NCI-H1092 (cell line): ENCODE measurements at regions not wholly inside any gene's neighbourhood (a gene's known extent, or its start where the extent isn't known, plus 50 kb on each side); places are given as distances from the start of the nearest gene placed in this dataset.

Experiments
- DNase-seq: peaks from one replicate; lab custom pipeline; 2025; lab: John Stamatoyannopoulos, UW

DNA sequence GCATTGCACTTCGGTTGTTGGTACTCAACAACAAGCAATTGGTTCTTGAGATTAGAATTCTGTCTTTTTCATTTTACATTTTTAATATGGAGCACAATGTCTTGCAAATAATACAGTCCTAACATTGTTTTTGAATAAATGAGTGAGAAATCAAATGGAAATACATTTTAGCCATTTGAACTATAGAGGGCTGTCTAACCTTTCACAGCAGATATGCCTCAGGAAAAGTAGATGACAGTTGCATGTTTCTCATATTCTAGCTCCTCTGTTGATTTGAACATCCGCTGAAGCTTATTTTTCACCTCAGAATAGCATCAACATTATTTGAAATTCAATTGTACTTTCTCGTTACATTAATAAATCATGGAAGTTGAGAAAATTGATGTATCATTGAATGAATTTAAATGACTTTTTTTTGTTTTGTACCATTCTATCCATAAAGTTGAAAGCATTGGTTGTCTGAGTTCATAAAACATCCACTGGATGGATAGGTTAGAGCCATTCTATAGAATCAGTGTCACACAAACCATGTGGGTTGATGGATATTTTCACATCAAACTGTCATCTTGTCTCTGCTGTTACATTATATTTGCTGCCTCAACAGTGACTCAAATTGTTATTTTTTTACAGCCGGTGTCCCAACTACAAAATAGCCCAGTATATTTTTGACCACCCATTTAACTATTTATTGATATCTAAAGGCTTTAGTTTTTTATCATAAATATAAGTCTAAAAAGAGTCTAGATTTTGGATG, 928.3 kb downstream of the NSUN3 start:
- no peak for DNase-seq

DNA sequence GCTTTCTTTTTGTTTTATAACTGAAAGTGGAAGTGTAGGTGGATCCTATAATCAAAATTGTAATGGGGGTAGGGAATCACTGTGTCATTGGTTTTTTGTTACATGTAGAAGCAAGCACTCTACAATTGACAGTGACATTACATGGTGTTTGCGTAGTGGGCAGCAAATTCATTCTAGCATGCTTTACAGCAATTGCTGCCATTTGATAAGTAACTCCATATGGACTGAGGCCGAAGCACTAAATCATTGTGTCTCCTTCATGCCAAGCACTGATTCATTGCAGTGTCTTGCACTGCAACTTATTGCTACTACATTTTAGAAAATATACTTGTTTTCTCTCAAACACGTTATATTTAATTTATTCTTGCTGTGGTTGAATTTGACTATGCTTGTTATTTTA, 933.9 kb downstream of the NSUN3 start:
- DNase-seq: no peak

DNA sequence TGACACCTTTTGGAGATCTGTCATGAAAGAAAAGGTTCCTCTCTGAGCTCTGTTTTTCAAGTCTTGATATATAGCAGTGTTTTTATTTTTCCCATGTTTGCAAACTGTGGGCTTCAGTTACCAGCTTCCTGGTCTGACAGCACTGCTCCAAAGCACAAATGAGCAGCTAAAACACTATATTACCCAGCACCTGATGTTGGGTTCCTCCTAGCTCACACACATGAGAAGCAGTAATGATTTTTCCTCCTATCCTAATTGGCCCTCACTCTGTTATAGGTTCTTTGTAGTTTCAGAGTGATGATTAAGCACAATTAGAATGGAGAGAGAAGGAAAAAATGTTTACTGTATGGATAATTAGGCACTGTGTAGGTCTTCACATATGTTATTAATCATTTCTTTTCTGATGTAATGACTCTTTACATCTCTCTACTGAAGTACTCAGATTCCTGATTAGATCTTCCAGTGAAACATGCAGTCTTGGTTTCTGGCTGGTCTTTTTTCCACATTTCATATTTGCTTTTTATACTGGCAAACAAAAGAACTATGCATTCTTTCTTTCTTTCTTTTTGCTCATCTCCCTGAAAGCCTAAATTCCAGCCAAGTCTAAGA, 939.7 kb downstream of the NSUN3 start:
- no peak for DNase-seq

DNA sequence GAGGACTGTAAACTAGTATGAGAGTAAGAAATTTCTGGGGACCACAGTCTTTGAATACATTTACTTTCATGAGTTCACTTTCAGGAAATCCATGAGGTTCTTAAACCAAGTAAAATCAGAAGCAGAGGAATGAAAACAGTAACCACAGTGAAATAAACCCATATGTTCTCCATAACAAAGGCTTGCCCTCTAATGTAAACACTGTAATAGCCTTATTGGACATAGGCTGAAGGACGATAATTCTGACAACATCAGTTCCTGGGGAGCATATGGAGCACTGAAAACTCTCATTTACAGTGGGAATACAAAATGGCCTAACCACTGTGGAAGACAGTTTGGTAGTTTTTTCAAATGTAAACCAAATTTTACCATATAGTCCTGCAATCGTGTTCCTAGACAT, 965.8 kb downstream of the NSUN3 start:
- no peak for DNase-seq

DNA sequence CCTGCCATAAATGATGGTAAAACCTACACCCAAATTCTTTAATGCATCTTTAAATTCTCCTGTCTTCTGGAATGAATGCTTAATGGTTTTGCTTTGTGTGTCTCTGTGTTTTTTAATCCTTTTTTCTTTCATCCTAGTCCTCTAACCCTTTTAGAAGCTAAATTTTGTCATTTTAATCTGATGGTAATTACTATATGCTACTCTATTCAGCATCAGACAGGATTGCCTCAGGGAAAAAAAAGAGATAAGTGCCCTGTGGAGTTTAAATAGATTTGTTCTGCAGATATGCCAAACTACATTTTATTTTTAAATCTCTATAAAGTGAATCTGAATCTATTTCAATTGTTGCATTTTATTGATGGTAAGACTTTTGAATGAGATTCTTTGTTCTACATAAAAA, 966.8 kb downstream of the NSUN3 start:
- no peak for DNase-seq

DNA sequence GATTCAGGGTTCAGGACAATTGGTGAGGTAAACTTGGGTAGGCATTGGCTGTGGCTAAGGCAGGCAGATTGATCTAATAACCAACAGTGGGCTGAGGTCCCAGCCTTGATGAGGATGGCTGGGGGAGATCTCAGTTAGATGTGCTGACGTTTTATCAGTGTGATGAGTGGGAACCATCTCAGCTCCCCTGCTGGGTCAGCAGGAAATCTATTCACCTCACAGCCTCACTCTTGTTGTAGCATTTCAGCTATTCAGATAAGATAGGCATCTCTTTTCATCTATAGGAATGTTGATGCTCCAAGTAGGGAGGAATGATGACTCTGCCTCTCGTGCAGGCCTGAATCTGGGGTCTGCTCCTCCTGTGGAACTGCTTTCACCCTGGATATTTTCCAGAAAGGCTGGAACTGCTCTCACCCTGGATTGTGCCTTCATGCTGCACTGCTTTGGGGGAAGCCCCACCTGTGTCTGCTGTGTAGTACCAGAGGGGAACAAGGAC, 973.7 kb downstream of the NSUN3 start:
- no peak for DNase-seq

DNA sequence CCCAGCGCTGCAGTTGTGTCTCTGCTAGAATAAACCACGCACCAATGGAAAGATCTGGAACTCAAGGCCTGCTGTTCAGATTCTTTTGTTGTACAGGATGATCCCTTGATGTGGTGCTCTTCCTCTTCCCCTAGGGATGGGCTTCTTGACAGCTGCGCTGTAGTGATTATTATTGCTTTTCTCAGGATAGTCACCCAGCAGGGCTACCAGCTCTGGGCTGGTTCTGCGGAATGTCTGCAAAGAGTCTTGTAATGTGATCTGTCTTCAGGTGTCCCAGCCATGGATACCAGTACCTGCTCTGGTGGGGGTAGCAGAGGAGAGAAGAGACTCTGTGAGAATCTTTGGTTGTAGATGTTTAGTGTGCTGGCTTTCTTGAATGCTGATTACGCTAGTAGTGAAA, 974.2 kb downstream of the NSUN3 start:
- no peak for DNase-seq

DNA sequence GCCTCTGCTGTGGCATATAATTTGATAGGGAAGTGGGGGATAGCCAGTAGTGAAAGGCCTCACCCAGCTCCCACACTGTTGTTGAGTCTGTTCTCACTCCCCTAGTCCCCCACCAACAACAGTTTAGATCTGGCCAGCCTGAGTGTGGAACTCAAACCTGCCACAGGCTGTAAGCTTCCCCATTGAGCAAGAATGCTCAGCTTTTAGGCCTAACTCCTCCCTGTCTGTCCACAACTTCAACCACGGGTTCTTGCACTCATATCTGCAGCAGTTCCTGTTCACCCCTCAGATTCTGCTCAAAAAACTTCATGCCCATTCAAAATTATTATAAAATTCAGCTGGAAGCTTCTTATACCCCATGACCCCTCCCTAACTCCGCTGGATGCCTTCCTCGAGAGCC, 975.1 kb downstream of the NSUN3 start:
- no peak for DNase-seq

DNA sequence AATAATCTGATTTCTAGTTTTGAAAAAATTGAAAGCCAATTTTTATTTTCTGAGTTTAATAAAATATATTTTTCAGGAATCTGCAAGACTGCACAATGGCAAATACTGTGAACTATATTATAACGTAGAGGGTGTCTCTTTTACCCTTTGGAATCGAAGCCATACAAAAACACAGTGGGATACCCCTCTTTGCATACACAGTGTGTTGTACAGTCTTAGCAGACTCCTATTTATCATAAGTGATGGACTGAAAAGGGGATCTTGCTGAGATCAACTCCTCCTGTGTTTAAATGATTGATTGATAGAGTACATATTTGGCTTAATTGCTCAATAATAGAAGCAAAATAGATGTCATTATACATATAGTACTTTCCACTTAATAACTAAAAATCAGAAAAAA, 981.2 kb downstream of the NSUN3 start:
- no peak for DNase-seq

DNA sequence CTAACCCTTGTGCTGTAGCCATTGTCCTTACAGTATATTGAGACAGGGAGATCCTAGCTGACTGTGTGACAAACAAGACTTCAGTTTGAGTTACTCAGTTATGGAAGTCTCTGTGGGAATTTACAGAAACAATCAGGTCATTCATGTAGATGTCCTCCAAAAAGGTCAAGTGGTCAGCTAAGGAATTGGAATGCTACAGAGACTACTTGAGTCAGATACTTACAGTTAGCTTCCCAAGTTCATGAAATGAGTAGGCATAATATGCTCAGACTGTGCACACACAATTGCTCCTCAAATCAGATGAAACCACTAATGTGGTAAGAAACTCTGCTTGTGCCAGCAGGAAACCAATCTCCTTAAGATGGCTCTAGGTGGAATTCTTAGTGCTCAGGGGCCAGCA, 985.7 kb downstream of the NSUN3 start:
- DNase-seq: no peak

DNA sequence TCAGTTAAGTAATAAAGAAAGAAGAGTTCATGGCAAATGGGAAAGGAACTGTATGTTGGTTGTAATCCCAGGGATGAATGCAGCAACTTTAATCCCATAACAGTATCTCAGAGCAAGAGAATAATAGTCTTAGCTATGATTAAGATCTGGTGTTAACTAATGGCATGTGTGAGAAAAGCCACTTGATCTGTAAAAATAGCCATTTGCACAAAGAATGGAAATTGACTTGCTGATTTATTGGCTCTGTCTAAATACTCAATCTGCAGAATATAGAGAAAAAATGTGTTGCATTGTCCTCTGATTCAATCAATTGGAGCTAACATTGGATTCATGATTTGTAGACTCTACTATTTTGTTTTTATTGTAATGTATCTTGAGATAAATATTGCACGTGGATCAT, 987.0 kb downstream of the NSUN3 start:
- no peak for DNase-seq

DNA sequence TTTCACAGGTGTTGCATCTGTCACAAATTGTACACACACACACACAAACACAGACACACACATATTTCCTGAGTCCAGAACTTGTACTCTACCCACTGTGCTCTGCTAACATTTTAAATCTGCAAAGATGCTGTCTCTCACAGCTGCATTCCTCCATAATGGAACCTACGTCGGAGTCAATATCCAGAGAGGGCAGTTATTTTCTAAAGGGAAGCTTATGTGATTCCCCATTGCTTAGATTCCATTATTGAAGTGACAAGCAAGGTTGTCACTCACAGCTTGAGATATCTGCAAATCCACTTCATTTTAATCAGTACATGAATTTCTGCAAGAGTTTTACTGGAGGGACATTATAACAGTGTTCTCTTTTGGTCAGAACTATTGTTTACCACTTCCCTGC, 992.4 kb downstream of the NSUN3 start:
- DNase-seq: no peak

DNA sequence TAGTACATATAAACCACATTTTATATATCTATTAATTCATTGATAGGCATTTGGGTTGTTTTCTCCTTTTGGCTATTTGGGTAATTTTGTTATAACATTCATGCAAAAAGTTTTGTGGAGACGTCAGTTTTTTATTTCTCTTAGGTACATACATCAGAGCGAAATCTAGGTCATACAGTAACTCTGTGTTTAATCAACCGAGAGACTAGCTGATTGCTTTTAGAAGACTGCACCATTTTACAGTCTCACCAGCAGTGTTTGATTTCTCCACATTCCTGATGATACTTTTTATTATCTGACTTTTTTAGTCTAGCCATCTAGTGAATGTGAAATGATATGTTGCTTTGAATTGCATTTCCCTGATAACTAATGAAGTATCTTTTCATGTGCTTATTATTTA, 1019.3 kb downstream of the NSUN3 start:
- DNase-seq: no peak

DNA sequence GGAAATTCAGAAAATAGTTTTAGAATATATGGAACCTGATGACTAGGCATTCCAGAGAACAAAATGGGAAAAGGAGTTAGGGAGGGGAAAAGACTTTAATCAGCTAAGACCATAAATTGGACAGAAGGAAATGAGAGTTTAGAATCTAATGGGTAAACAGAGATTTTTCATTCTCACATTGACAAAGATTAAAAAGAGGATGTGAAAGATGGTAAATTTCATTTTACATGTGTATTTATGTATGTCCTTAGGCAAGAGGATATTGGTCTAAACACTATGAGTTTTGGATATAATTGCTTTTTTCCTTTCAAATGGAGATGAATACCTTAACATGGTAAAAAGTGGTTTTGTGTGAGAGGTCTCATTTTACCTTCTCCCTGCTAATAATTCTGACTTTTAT, 1021.9 kb downstream of the NSUN3 start:
- DNase-seq: no peak

DNA sequence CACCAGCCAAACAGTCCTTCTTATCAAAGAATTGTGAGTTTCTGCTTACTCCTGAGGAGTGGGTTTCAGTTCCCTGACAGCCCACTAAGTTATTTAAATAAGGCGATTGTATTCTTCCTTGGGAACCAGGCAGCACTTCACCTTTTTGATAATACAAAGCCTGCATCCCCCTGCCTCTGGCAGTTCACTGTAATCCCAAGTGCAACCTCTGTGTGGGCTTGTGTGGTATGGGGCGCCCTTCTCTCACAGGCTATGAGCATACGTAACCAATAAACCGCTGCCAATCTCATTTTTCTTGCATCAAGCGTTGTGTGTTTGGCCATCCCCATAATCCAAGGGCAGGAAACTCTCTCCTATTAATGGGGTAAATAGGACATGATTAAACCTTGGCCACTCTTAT, 1025.6 kb downstream of the NSUN3 start:
- no peak for DNase-seq

DNA sequence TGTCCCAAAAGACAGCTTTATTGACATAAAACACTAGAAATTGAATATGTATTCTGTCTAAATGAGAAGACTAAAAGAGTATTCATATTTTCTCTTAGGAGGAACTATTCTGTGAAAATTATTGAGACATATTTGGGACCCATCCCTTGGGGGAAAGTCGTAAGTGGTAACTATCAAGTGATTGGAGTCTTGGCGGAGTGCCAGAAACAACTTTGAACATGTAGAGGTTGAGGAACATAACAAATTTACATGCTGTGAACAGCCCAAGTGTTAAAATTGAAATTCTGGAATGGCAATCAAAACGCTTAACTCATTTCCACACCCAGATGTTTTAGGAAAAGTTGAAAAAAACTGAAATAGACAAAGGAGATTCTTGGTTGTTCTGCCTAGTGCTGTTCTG, 1034.6 kb downstream of the NSUN3 start:
- DNase-seq: no peak

DNA sequence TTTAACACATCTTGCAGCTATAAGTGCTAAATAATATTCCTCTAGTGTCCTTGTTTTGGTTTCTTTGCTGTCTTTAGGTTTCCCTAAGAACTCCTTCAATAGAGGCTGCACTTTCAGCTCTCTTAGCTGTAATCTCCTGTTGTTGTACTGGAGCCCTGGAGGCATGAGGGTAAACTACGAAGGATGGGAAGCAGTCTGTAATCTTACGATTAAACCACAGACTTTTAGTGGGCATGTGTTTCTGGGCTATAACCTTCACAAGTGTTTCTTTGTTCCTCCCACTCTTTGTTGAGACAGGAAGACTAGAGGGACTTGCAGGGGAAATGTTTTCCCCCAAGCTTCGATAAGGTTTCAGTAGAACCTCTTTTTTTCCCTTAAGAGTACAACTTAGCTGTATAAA, 1058.1 kb downstream of the NSUN3 start:
- DNase-seq: no peak

DNA sequence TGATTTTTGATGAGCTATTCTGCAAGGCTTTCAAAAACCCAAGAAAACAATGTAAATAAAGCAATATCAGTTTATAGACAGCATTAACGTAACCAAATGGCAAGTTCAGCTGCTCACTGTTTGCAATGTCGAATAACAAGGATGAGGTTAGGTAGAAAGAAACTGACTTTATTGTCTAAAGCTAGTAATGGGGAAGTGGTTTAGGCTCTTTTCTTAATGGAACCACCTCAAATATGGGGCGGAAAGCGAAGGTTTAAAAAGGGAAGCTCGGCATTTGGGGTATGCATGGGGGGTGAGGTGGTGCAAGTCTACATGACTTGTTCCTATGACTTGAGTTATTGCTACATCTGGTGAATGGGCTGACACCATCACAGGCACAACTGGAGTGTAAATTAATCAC, 1060.2 kb downstream of the NSUN3 start:
- DNase-seq: no peak

DNA sequence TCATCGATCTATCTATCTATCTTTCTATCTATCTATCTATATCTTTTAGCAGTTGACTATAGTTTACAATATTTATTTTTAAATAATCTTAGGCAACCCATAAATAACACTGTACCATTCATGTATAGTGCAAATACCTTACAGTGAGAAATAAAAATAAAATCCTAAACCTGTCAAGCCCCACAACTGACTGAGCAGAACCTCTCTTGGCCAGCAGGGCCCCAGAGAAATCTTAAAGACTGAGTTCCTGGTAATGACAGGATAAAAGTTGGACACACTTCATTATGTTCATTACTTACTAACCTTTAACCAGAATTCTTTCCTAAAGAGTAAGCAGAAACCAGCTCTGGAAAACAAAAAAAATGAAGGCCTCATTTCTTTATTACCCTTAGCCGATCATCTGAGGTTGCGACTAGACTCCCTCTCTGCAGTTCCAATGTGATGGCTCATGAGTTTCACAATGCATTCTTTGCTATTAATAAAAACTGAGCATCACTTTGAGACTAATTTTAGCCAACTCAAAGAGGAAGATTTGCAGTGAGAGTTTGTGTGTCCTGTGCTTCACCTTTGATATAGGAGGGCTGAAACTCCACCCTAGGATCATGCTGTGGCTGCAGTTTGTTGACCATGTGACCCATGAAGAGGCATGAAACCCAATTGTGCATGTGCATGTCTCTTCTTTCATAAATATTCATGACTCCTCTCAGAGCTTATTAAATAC, 1072.0 kb downstream of the NSUN3 start:
- no peak for DNase-seq

DNA sequence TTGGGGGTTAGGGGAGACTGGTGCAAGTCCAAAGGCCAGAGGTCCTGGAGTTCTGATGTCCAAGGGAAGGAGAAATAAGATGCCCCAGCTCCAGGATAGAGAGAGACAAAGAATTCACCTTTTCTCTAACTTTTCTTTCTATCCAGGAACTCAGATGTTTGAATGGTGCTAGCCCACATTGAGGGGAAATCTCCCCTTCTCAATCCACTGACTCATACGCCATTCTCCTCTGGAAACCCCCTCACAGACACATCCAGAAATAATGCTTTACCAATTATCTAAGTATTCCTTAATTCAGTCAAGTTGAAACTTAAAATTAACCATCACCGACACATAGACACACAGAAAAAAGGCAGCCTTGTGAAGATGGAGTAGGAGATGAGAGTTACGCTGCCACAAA, 1085.2 kb downstream of the NSUN3 start:
- DNase-seq: no peak

DNA sequence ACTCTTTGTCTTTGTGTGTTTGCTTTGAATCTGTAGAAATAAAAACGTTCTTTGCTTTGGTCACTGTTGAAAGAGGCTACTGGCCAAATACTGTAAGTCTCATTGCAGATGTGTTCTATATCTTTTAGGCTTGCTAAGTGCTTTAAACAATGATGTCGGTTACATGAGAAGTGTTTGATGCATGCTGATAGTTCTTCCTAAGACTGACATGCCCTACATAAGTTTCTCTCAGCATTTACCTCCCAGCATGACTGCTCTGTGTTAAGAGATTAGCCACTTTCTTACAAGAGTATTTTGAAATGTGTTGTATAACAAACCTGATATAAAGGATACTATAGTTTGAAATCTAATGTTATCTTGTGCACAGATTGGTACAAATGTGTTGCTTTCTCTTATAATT, 1088.7 kb downstream of the NSUN3 start:
- DNase-seq: no peak

DNA sequence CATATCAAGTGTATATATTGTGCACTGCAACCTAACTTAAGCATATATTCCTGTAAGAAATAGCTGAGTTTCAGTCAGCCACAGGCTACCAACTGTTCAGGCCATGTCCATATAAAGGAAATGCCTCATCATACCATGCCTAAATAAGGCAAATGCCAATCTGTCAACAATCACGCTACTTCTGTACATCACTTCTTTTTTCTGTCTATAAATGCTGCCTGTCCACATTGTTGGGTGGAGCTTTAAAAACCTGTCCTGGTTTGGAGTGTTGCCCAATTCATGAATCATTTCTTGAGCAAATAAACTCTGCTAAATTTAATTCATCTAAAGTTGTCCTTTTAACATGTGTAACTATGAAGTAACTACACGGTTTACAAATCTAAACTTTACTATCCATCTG, 1091.9 kb downstream of the NSUN3 start:
- DNase-seq: no peak

DNA sequence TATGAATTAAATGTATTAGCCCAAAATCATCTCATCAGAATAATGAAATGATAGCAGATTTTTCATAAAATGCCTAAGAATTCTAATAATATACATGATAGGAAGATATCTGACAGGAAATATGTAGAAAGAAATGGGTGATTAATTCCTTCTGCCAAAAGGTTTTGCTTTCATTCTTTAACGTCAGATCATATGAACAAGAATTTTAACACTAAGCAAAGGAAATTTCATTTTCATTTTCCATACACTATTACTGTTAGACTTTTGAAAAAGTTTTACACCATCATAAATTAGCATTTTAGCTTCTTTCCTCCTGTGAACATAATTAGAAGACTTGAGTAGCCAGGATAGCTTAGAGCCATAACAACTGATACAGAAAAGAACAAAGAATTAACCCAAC, 1099.9 kb downstream of the NSUN3 start:
- DNase-seq: no peak
